ENCODE measurements at regions not wholly inside any gene's neighbourhood (a gene's known extent, or its start where the extent isn't known, plus 50 kb on each side); places are given as distances from the start of the nearest gene placed in this dataset.

DNA sequence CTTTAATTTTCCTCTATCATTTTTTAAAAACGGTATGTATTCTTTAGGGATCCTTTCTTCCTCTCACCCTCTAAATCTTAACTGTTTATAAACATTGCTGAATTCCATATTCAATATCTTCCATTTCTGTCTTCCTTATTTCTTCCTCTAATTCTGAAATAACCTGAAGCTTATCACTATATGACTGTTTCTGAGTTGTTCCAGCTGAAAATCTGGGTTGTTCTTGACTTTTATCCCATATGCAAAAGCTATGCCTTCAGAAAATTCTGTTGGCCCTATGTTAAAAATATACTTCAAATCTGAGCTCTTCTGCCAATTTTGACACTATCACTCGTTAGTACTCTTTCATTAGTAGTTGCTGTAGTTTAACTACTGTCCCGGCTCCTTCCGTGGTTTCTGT is 970.3 kb downstream of the BCL11B start:
- TF ChIP-seq POLR2A (IDR thresholded peaks at IDR 0.05; ENCODE audit: low read length) (no peak), GATA1 (IDR thresholded peaks at IDR 0.05; ENCODE audit: low read depth, low read length) (no peak)

Data from erythroblast (primary cell).